ENCODE measurements at regions not wholly inside any gene's neighbourhood (a gene's known extent, or its start where the extent isn't known, plus 50 kb on each side); places are given as distances from the start of the nearest gene placed in this dataset.

DNA sequence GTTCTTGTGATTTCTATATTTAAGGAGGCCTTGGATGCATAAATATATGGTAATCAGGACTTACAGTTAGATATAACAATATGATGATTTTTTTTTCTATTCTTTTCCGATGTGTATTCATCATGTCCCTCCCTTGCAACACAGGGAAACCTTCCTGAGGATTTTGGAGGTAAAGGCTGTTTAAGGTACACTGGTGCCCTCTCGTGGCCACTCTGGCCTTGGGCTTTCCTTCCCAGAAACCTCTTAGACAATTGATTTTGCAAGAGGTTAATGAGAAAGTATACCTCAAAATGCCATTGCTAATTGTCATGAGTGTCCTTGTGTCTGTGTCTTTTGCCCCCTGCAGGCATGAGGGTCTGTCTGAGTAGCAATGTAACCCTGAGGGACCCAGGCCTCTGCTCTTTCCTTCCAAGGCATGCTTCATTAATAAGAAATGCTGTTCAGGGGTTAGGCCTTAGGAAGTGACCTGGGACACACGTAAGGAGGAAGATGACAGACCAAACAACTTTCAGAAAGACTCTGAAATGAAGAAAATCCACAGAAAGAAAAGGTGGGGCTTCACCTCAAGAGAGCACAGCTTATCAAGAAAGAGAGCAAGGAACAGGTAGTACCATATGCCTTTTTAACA is 70.3 kb upstream of the PPP2R3A start (continued):
- TF ChIP-seq, protein P1, sequence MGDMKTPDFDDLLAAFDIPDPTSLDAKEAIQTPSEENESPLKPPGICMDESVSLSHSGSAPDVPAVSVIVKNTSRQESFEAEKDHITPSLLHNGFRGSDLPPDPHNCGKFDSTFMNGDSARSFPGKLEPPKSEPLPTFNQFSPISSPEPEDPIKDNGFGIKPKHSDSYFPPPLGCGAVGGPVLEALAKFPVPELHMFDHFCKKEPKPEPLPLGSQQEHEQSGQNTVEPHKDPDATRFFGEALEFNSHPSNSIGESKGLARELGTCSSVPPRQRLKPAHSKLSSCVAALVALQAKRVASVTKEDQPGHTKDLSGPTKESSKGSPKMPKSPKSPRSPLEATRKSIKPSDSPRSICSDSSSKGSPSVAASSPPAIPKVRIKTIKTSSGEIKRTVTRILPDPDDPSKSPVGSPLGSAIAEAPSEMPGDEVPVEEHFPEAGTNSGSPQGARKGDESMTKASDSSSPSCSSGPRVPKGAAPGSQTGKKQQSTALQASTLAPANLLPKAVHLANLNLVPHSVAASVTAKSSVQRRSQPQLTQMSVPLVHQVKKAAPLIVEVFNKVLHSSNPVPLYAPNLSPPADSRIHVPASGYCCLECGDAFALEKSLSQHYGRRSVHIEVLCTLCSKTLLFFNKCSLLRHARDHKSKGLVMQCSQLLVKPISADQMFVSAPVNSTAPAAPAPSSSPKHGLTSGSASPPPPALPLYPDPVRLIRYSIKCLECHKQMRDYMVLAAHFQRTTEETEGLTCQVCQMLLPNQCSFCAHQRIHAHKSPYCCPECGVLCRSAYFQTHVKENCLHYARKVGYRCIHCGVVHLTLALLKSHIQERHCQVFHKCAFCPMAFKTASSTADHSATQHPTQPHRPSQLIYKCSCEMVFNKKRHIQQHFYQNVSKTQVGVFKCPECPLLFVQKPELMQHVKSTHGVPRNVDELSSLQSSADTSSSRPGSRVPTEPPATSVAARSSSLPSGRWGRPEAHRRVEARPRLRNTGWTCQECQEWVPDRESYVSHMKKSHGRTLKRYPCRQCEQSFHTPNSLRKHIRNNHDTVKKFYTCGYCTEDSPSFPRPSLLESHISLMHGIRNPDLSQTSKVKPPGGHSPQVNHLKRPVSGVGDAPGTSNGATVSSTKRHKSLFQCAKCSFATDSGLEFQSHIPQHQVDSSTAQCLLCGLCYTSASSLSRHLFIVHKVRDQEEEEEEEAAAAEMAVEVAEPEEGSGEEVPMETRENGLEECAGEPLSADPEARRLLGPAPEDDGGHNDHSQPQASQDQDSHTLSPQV (IDR thresholded peaks at IDR 0.05): no peak
- TF ChIP-seq DEAF1 (CRISPR knock-in tag; IDR thresholded peaks at IDR 0.05): peak; percentile 52
- peak; percentile 55 to 79 for TF ChIP-seq RAD21 (CRISPR knock-in tag; conservative IDR thresholded peaks at IDR 0.05 in 1 of 2, IDR thresholded peaks at IDR 0.05 in 1 of 2)
- no peak for TF ChIP-seq KDM4B (IDR thresholded peaks at IDR 0.05; ENCODE audit: borderline replicate concordance in 2 of 2, low read depth in 1 of 2)
- TF ChIP-seq TFAP4 (CRISPR knock-in tag; IDR thresholded peaks at IDR 0.05; ENCODE audit: borderline replicate concordance): no peak
- TF ChIP-seq STAG1 (CRISPR knock-in tag; IDR thresholded peaks at IDR 0.05; ENCODE audit: borderline replicate concordance): peak; percentile 21; the same call in 1 of the 2 replicates
- TF ChIP-seq, protein P2, sequence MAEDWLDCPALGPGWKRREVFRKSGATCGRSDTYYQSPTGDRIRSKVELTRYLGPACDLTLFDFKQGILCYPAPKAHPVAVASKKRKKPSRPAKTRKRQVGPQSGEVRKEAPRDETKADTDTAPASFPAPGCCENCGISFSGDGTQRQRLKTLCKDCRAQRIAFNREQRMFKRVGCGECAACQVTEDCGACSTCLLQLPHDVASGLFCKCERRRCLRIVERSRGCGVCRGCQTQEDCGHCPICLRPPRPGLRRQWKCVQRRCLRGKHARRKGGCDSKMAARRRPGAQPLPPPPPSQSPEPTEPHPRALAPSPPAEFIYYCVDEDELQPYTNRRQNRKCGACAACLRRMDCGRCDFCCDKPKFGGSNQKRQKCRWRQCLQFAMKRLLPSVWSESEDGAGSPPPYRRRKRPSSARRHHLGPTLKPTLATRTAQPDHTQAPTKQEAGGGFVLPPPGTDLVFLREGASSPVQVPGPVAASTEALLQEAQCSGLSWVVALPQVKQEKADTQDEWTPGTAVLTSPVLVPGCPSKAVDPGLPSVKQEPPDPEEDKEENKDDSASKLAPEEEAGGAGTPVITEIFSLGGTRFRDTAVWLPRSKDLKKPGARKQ (CRISPR knock-in tag; IDR thresholded peaks at IDR 0.05): no peak
- peak; percentile 63 for TF ChIP-seq SMC3 (conservative IDR thresholded peaks at IDR 0.05; ENCODE audit: insufficient read depth, low read depth, low read length)
- peak; percentile 43; the same call in 1 of the 2 replicates for TF ChIP-seq CEBPB (tag; IDR thresholded peaks at IDR 0.05)
- no peak for TF ChIP-seq FUS (optimal IDR thresholded peaks at IDR 0.05; ENCODE audit: low read depth, low read length)
- TF ChIP-seq CTCF (IDR thresholded peaks at IDR 0.05 in 2 of 3, conservative IDR thresholded peaks at IDR 0.05 in 1 of 3; ENCODE audit: insufficient read depth in 2 of 3, low read depth in 1 of 3, low read length in 3 of 3): peak; percentile 52 to 76 (median 74)

Data from K562 (cell line).